ENCODE measurements at regions not wholly inside any gene's neighbourhood (a gene's known extent, or its start where the extent isn't known, plus 50 kb on each side); places are given as distances from the start of the nearest gene placed in this dataset.

GRCh38 chr21:38902608-38903445, 97.1 kb downstream of the ETS2 start:
- TF ChIP-seq CEBPB (IDR thresholded peaks at IDR 0.05; ENCODE audit: borderline replicate concordance in 1 of 2, low read depth in 2 of 2, low read length in 2 of 2) (no peak), REST (IDR thresholded peaks at IDR 0.05; ENCODE audit: low read depth, low read length) (no peak)

Data from GM12878 (cell line).